Keratinocyte (primary cell): ENCODE measurements at regions not wholly inside any gene's neighbourhood (a gene's known extent, or its start where the extent isn't known, plus 50 kb on each side); places are given as distances from the start of the nearest gene placed in this dataset.

Experiments
- CTCF ChIP-seq, 3 experiments: IDR thresholded peaks in 1 of 3; conservative IDR thresholded peaks in 1 of 3; optimal IDR thresholded peaks in 1 of 3; 2 replicates in 2 of 3; 3 replicates in 1 of 3; pipeline versions ENCODE3 to v1.5.1; 2011; ENCODE audit warnings: low read length in 3 of 3, mild to moderate bottlenecking in 3 of 3, moderate library complexity in 2 of 3, control low read depth in 1 of 3, inconsistent platforms in 1 of 3; ENCODE audit not compliant: insufficient read depth in 2 of 3; ENCODE audit errors: extremely low read depth in 1 of 3
- EZH2 ChIP-seq: IDR thresholded peaks from one replicate; pipeline ENCODE4 v1.6.1; 2012; ENCODE audit warnings: inconsistent platforms, mild to moderate bottlenecking, low read length, moderate library complexity

DNA sequence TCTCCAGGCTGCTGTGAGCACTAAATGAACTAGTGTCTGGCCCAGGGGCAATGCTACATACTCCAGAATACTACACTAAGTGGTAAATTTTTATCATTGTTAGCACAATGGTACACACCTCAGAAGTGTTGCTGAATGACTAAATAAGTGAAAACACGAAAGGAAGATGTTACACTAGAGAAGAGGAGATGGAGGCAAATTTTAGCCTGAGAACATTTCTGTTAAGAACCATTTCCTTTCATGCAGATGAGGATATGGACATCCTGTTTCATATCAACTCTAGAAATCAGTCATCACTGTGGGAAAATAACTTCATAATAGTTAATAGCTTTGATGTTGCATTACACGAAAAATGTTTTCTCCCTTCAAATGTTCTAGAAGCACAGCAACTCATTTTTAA is 117.6 kb upstream of the STK17B start:
- no peak for TF ChIP-seq CTCF (optimal IDR thresholded peaks at IDR 0.05 in 1 of 3, IDR thresholded peaks at IDR 0.05 in 1 of 3, conservative IDR thresholded peaks at IDR 0.05 in 1 of 3; ENCODE audit: extremely low read depth in 1 of 3, insufficient read depth in 2 of 3, low read length in 3 of 3)
- no peak for TF ChIP-seq EZH2
